CD14-positive monocyte (primary cell): ENCODE measurements at regions not wholly inside any gene's neighbourhood (a gene's known extent, or its start where the extent isn't known, plus 50 kb on each side); places are given as distances from the start of the nearest gene placed in this dataset.

Experiments used
- DNase-seq, 3 donors: peaks; one replicate each; pipeline ENCODE4 v3.0.0-alpha.2; 2011 to 2022
- H2AFZ ChIP-seq: 2 replicates; pipeline ENCODE4 v1.6.0; 2012; ENCODE audit warnings: mild to moderate bottlenecking, low read depth, low read length, inconsistent platforms; ENCODE audit not compliant: insufficient read depth, poor library complexity, severe bottlenecking
- H3K27ac ChIP-seq, 2 donors: 1 replicate in 1 of 2; 2 replicates in 1 of 2; pipeline ENCODE4 v1.5.1; 2012 to 2013; ENCODE audit warnings: low read length in 2 of 2, control low read depth in 1 of 2, inconsistent platforms in 1 of 2, low read depth in 1 of 2, mild to moderate bottlenecking in 1 of 2
- H3K27me3 ChIP-seq, 2 donors: one replicate each; pipeline versions ENCODE4 v1.6.0 to v1.6.1; 2011 to 2013; ENCODE audit warnings: low read length in 2 of 2; ENCODE audit not compliant: control insufficient read depth in 2 of 2, insufficient read depth in 2 of 2
- H3K36me3 ChIP-seq, 2 donors: replicated peaks in 1 of 2; 1 replicate in 1 of 2; 2 replicates in 1 of 2; pipeline versions ENCODE4 v1.5.1 to v1.6.1; 2012 to 2013; ENCODE audit warnings: low read length in 2 of 2, control low read depth in 1 of 2, inconsistent platforms in 1 of 2, mild to moderate bottlenecking in 1 of 2; ENCODE audit not compliant: insufficient read depth in 2 of 2, control insufficient read depth in 1 of 2
- H3K4me1 ChIP-seq, 2 donors: 1 replicate in 1 of 2; 2 replicates in 1 of 2; pipeline versions ENCODE4 v1.5.1 to v1.6.1; 2012 to 2013; ENCODE audit warnings: low read length in 2 of 2, control low read depth in 1 of 2, inconsistent platforms in 1 of 2, mild to moderate bottlenecking in 1 of 2, moderate library complexity in 1 of 2; ENCODE audit not compliant: insufficient read depth in 2 of 2, control insufficient read depth in 1 of 2
- H3K4me2 ChIP-seq: replicated peaks from 2 replicates; pipeline ENCODE3; 2012; ENCODE audit warnings: low read length, moderate library complexity, mild to moderate bottlenecking; ENCODE audit not compliant: poor library complexity, severe bottlenecking; ENCODE audit errors: extremely low read depth
- H3K4me3 ChIP-seq, 3 experiments: fragments of 200-600 bp in 1 of 3; sonication (generic) in 1 of 3; replicated peaks in 1 of 3; 1 replicate in 2 of 3; 2 replicates in 1 of 3; pipeline ENCODE4 v1.5.1; 2011 to 2013; ENCODE audit warnings: low read length in 3 of 3, mild to moderate bottlenecking in 3 of 3, control low read depth in 2 of 3, low read depth in 2 of 3, inconsistent platforms in 1 of 3, moderate library complexity in 1 of 3
- H3K79me2 ChIP-seq: 2 replicates; pipeline ENCODE4 v1.6.0; 2012; ENCODE audit warnings: mild to moderate bottlenecking, control low read depth, inconsistent platforms, low read length, moderate library complexity; ENCODE audit not compliant: insufficient read depth
- H3K9ac ChIP-seq: 2 replicates; pipeline ENCODE4 v1.6.0; 2017; ENCODE audit warnings: low read length, mild to moderate bottlenecking; ENCODE audit not compliant: insufficient read depth, poor library complexity, severe bottlenecking
- H3K9me3 ChIP-seq, 2 donors: replicated peaks in 1 of 2; 1 replicate in 1 of 2; 2 replicates in 1 of 2; pipeline versions ENCODE4 v1.5.1 to v1.6.1; 2012 to 2013; ENCODE audit warnings: low read length in 2 of 2, control low read depth in 1 of 2; ENCODE audit not compliant: control insufficient read depth in 1 of 2, insufficient read depth in 1 of 2
- H4K20me1 ChIP-seq: 2 replicates; pipeline ENCODE4 v1.6.0; 2012; ENCODE audit warnings: mild to moderate bottlenecking, low read length, control low read depth, moderate library complexity; ENCODE audit not compliant: insufficient read depth
- H3K27ac Mint-ChIP-seq, 7 donors: one replicate each; pipeline ENCODE4 v1.8.0; 2020; ENCODE audit warnings: mild to moderate bottlenecking in 7 of 7, mixed read lengths in 7 of 7, moderate library complexity in 6 of 7, inconsistent platforms in 2 of 7
- H3K27me3 Mint-ChIP-seq, 3 donors: one replicate each; pipeline ENCODE4 v1.8.0; 2021 to 2022; ENCODE audit warnings: low read depth in 3 of 3, mild to moderate bottlenecking in 3 of 3, mixed read lengths in 3 of 3, moderate library complexity in 3 of 3, inconsistent platforms in 1 of 3
- H3K36me3 Mint-ChIP-seq, 2 donors: one replicate each; pipeline ENCODE4 v1.8.0; 2020; ENCODE audit warnings: mixed read lengths in 2 of 2, inconsistent platforms in 1 of 2, mild to moderate bottlenecking in 1 of 2
- H3K4me1 Mint-ChIP-seq: one replicate; pipeline ENCODE4 v1.8.0; 2020; ENCODE audit warnings: mild to moderate bottlenecking, mixed read lengths
- H3K4me3 Mint-ChIP-seq, 2 donors: one replicate each; pipeline ENCODE4 v1.8.0; 2020; ENCODE audit warnings: mild to moderate bottlenecking in 2 of 2, mixed read lengths in 2 of 2, moderate library complexity in 1 of 2
- H3K9me3 Mint-ChIP-seq, 7 donors: one replicate each; pipeline ENCODE4 v1.8.0; 2020 to 2022; ENCODE audit warnings: mixed read lengths in 7 of 7, mild to moderate bottlenecking in 6 of 7, moderate library complexity in 6 of 7, inconsistent platforms in 2 of 7
- CTCF ChIP-seq: fragments of 200-600 bp; IDR thresholded peaks from one replicate; pipeline ENCODE4 v1.8.0; 2022; ENCODE audit warnings: antibody characterized with exemption, mild to moderate bottlenecking
- WGBS: methylation state at CpG from one replicate; pipeline ENCODE4 v1.1.5; 2013; ENCODE audit warnings: missing lambda C conversion rate; ENCODE audit not compliant: insufficient coverage; 5-methylcytosine and 5-hydroxymethylcytosine counted together
- intact Hi-C, 2 donors: fragments of 100-400 bp; cut with micrococcal nuclease; formaldehyde crosslinking; loops; one replicate each; pipeline versions ENCODE4 v1.15.0 to v1.15.1; 2023

GRCh38 chr15:45910671-45911070 is 275.8 kb downstream of the SQOR start:
- no peaks in the 10 kb centered on the region for H3K4me1 ChIP-seq
- H3K4me2 ChIP-seq: no peak overlapping the region
- no peaks in the 10 kb centered on the region for H3K27me3 ChIP-seq
- peaks cover 0 to 16% of the 10 kb centered on the region in 2 donors for H3K9me3 ChIP-seq
- H3K79me2 ChIP-seq: no peaks in the 10 kb centered on the region
- H3K36me3 ChIP-seq: no peaks in the 10 kb centered on the region
- Mint-ChIP-seq H3K36me3 (no peaks in the 10 kb centered on the region), H3K27ac (no peak overlapping the region), H3K9me3 (peaks cover 0 to 6% (median 2%) of the 10 kb centered on the region in 7 donors), H3K4me3 (no peak overlapping the region), H3K27me3 (no peaks in the 10 kb centered on the region), H3K4me1 (no peaks in the 10 kb centered on the region)
- H4K20me1 ChIP-seq: no peaks in the 10 kb centered on the region
- H3K9ac ChIP-seq: no peak overlapping the region
- WGBS: no CpG with 5 or more reads among the region's 3 CpGs
- intact Hi-C loops: no loop called here
- no peak for DNase-seq
- no peak for TF ChIP-seq CTCF
- H2AFZ ChIP-seq: no peak overlapping the region
- no peak overlapping the region for H3K4me3 ChIP-seq
- H3K27ac ChIP-seq: no peak overlapping the region

GRCh38 chr15:45913451-45913850 is 278.6 kb downstream of the SQOR start:
- H3K36me3 ChIP-seq: no peaks in the 10 kb centered on the region
- H3K4me3 ChIP-seq: no peak overlapping the region
- Mint-ChIP-seq H3K36me3 (no peaks in the 10 kb centered on the region), H3K4me1 (no peaks in the 10 kb centered on the region), H3K4me3 (no peak overlapping the region), H3K9me3 (peaks cover 0 to 6% (median 3%) of the 10 kb centered on the region in 7 donors), H3K27me3 (no peaks in the 10 kb centered on the region), H3K27ac (no peak overlapping the region)
- no peak for DNase-seq
- H3K27ac ChIP-seq: no peak overlapping the region
- no peaks in the 10 kb centered on the region for H4K20me1 ChIP-seq
- H3K79me2 ChIP-seq: no peaks in the 10 kb centered on the region
- no CpG with 5 or more reads among the region's 2 CpGs for WGBS
- no peaks in the 10 kb centered on the region for H3K27me3 ChIP-seq
- no peak overlapping the region for H2AFZ ChIP-seq
- H3K9ac ChIP-seq: no peak overlapping the region
- no peaks in the 10 kb centered on the region for H3K4me1 ChIP-seq
- H3K9me3 ChIP-seq: peaks cover 0 to 12% of the 10 kb centered on the region in 2 donors
- TF ChIP-seq CTCF: no peak
- H3K4me2 ChIP-seq: no peak overlapping the region
- intact Hi-C loops: no loop called here
